Uterus (tissue), 2 donors: ENCODE measurements at regions not wholly inside any gene's neighbourhood (a gene's known extent, or its start where the extent isn't known, plus 50 kb on each side); places are given as distances from the start of the nearest gene placed in this dataset.

Experiments
- POLR2A ChIP-seq, 2 donors: fragments of 450-650 bp; IDR thresholded peaks; one replicate each; pipeline ENCODE4 v1.6.1; 2016; ENCODE audit warnings: antibody characterized with exemption in 2 of 2, mild to moderate bottlenecking in 1 of 2, moderate library complexity in 1 of 2
- TF ChIP-seq, protein P1 (sequence below), 4 experiments: fragments of 200-600 bp in 2 of 4; fragments of 450-650 bp in 2 of 4; sonication (generic) in 2 of 4; IDR thresholded peaks; one replicate each; pipeline ENCODE4 v1.5.1; 2016 to 2019; ENCODE audit warnings: antibody characterized with exemption in 4 of 4, mild to moderate bottlenecking in 2 of 4, moderate library complexity in 1 of 4

- TF ChIP-seq, protein P1, sequence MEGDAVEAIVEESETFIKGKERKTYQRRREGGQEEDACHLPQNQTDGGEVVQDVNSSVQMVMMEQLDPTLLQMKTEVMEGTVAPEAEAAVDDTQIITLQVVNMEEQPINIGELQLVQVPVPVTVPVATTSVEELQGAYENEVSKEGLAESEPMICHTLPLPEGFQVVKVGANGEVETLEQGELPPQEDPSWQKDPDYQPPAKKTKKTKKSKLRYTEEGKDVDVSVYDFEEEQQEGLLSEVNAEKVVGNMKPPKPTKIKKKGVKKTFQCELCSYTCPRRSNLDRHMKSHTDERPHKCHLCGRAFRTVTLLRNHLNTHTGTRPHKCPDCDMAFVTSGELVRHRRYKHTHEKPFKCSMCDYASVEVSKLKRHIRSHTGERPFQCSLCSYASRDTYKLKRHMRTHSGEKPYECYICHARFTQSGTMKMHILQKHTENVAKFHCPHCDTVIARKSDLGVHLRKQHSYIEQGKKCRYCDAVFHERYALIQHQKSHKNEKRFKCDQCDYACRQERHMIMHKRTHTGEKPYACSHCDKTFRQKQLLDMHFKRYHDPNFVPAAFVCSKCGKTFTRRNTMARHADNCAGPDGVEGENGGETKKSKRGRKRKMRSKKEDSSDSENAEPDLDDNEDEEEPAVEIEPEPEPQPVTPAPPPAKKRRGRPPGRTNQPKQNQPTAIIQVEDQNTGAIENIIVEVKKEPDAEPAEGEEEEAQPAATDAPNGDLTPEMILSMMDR (IDR thresholded peaks at IDR 0.05), result no peak
- no peak for TF ChIP-seq POLR2A (IDR thresholded peaks at IDR 0.05)
Observed at GRCh38 chr12:115176741-115177400, 492.9 kb upstream of the TBX3 start.
